HepG2 (cell line): ENCODE measurements at regions not wholly inside any gene's neighbourhood (a gene's known extent, or its start where the extent isn't known, plus 50 kb on each side); places are given as distances from the start of the nearest gene placed in this dataset.

Source experiments
- ATAC-seq: fragments of 200-7000 bp; cut with Tn5 transposase; 3 replicates; pipeline ENCODE4 v1.9.1; 2020; ENCODE audit warnings: mild to moderate bottlenecking, moderate library complexity
- BruUV-seq: library from RNA; stranded (reverse); fragments of 400-500 nt; replicated peaks from 2 replicates; lab custom pipeline; 2021; lab: Mats Ljungman, UMichigan
- CTCF ChIA-PET: fragments of 300-600 bp; formaldehyde crosslinking; extraction: SDS; loops from one replicate; lab custom pipeline; 2021; ENCODE audit warnings: low total read pairs, inconsistent platforms, low intra/inter-chr PET ratio; lab: Yijun Ruan, JAX
- POLR2A ChIA-PET: fragments of 350-600 bp; sonication (Branson Sonifier 250); formaldehyde crosslinking; loops from one replicate; lab custom pipeline; 2020; ENCODE audit warnings: antibody characterized with exemption, inconsistent platforms; lab: Yijun Ruan, JAX
- DNase-seq: peaks from one replicate; pipeline ENCODE4 v3.0.0-alpha.2; 2015; ENCODE audit warnings: low spot score
- FAIRE-seq: peaks from 3 replicates; lab custom pipeline; 2011; peaks lifted over from hg19 to GRCh38; lab: Jason Lieb, UNC
- H2AFZ ChIP-seq: one replicate; pipeline ENCODE4 v1.6.1; 2011; ENCODE audit warnings: low read length, inconsistent platforms
- H3K27ac ChIP-seq: fragments of 300-600 bp; 3 replicates; pipeline ENCODE4 v1.8.0; 2011; ENCODE audit warnings: mixed run types, mild to moderate bottlenecking, mixed read lengths, low read length, inconsistent platforms; ENCODE audit not compliant: insufficient read depth; ENCODE audit errors: extremely low read length
- H3K27me3 ChIP-seq, 2 experiments: fragments of 200-600 bp in 1 of 2; 2 replicates in 1 of 2; 3 replicates in 1 of 2; pipeline versions ENCODE4 v1.6.0 to v1.8.0; 2011; ENCODE audit warnings: low read length in 2 of 2, mild to moderate bottlenecking in 2 of 2, moderate library complexity in 2 of 2, inconsistent platforms in 1 of 2; ENCODE audit not compliant: insufficient read depth in 2 of 2, control insufficient read depth in 1 of 2
- H3K36me3 ChIP-seq, 2 experiments: fragments of 200-600 bp in 1 of 2; replicated peaks in 1 of 2; 2 replicates in 1 of 2; 3 replicates in 1 of 2; pipeline versions ENCODE4 v1.5.1 to v1.8.0; 2011; ENCODE audit warnings: low read length in 2 of 2, inconsistent platforms in 1 of 2; ENCODE audit not compliant: insufficient read depth in 2 of 2, control insufficient read depth in 1 of 2
- H3K4me1 ChIP-seq: 2 replicates; pipeline ENCODE4 v1.5.1; 2012; ENCODE audit warnings: low read length, inconsistent platforms; ENCODE audit not compliant: insufficient read depth
- H3K4me2 ChIP-seq: 2 replicates; pipeline ENCODE4 v1.6.0; 2011; ENCODE audit warnings: low read depth, low read length, inconsistent platforms
- H3K4me3 ChIP-seq, 3 experiments: fragments of 200-600 bp in 1 of 3; sonication (generic), shearing (Covaris generic) in 1 of 3; replicated peaks in 1 of 3; 2 replicates each; pipeline ENCODE4 v1.5.1; 2011 to 2016; ENCODE audit warnings: low read length in 3 of 3, inconsistent platforms in 2 of 3, low read depth in 2 of 3, mild to moderate bottlenecking in 2 of 3, control low read depth in 1 of 3, mixed read lengths in 1 of 3; ENCODE audit not compliant: insufficient read depth in 1 of 3
- H3K79me2 ChIP-seq: one replicate; pipeline ENCODE4 v1.6.1; 2011; ENCODE audit warnings: low read length, inconsistent platforms; ENCODE audit not compliant: insufficient read depth
- H3K9ac ChIP-seq: 2 replicates; pipeline ENCODE4 v1.6.0; 2011; ENCODE audit warnings: mild to moderate bottlenecking, low read depth, low read length, inconsistent platforms; ENCODE audit not compliant: insufficient read depth
- H3K9me3 ChIP-seq: 2 replicates; pipeline ENCODE4 v1.5.1; 2012; ENCODE audit warnings: mild to moderate bottlenecking, low read length
- H4K20me1 ChIP-seq: 2 replicates; pipeline ENCODE4 v1.6.0; 2011; ENCODE audit warnings: inconsistent platforms, mild to moderate bottlenecking, low read length, moderate library complexity; ENCODE audit not compliant: insufficient read depth
- HNRNPK ChIP-seq: fragments of 200-400 bp; formaldehyde crosslinking; IDR thresholded peaks from 2 replicates; pipeline ENCODE4 v1.6.1; 2018; ENCODE audit warnings: low read length, low read depth, moderate library complexity, mild to moderate bottlenecking; ENCODE audit not compliant: poor library complexity, severe bottlenecking
- JDP2 ChIP-seq: sonication (generic); formaldehyde crosslinking; IDR thresholded peaks from 2 replicates; pipeline ENCODE4 v1.8.1; 2022; ENCODE audit warnings: missing genetic modification reagents, borderline replicate concordance
- KLF15 ChIP-seq: sonication (generic); formaldehyde crosslinking; IDR thresholded peaks from 2 replicates; pipeline ENCODE4 v1.8.1; 2023; ENCODE audit warnings: borderline replicate concordance, mild to moderate bottlenecking, inconsistent platforms, missing genetic modification reagents, mixed read lengths
- PCBP2 ChIP-seq: fragments of 200-400 bp; formaldehyde crosslinking; optimal IDR thresholded peaks from 2 replicates; pipeline ENCODE3; 2018; ENCODE audit warnings: low read length, low read depth; ENCODE audit not compliant: poor library complexity, severe bottlenecking
- WGBS: methylation state at CpG from one replicate; pipeline ENCODE4 v1.1.6; 2017; ENCODE audit warnings: low lambda C conversion rate; 5-methylcytosine and 5-hydroxymethylcytosine counted together
- in situ Hi-C: cut with HindIII; loops from 2 replicates; pipeline ENCODE4 v1.10.0; 2017; ENCODE audit warnings: low pct_unique_long_range_greater_than_20kb; ENCODE audit not compliant: extremely low pct_ligation_motif_present
- intact Hi-C: fragments of 100-400 bp; cut with micrococcal nuclease; formaldehyde crosslinking; loops from one replicate; pipeline ENCODE4 v1.10.0; 2022; ENCODE audit not compliant: unreplicated experiment
- TF ChIP-seq, protein P1 (sequence below): sonication (generic); formaldehyde crosslinking; conservative IDR thresholded peaks from 2 replicates; pipeline ENCODE4 v1.5.0; 2020; ENCODE audit warnings: missing genetic modification reagents

DNA sequence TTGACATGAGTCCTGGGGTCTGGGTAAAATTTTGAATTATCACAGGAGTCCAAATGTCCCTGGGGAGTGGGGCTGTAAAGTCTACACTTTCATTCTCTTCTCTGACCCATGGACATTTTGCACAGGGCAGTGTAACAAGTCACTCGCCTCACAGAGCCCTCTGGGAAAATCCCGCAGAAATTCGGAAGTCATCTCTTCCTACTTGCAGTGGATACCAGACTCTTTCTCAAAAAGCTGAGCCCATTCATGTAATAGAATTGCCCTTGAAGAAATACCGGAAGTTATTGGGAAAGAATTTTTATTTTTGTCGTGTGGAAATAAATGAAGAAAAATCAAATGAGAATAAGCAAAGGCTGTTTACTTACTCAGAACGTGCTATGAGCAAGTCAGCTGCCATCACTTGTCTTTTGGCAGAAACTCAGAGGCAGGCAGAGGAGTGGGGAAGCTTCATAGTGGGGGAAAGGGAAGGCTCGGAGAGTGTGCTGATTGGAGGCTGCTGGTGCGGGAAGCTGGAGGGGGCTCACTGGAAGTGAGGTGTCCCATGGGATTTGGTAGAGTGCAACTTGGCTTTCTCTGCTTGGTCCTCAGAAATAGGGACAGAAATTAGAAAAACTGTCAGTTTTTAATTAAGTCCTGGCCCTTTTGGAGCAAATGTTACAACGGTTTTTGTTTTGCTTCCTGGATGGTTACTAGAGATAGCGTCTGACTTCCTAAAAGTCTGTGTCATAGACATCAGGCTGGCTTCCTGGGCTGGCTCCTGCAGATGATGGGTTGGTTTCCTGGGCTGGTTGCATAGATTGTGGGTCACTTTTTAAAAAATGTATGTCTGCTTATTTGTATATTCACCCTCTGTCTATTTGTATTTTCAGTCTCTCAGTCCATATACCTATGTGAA, 79.8 kb upstream of the EEF1E1 start (continued):
- no peak for TF ChIP-seq KLF15 (CRISPR knock-in tag)
- TF ChIP-seq JDP2 (CRISPR knock-in tag): no peak

DNA sequence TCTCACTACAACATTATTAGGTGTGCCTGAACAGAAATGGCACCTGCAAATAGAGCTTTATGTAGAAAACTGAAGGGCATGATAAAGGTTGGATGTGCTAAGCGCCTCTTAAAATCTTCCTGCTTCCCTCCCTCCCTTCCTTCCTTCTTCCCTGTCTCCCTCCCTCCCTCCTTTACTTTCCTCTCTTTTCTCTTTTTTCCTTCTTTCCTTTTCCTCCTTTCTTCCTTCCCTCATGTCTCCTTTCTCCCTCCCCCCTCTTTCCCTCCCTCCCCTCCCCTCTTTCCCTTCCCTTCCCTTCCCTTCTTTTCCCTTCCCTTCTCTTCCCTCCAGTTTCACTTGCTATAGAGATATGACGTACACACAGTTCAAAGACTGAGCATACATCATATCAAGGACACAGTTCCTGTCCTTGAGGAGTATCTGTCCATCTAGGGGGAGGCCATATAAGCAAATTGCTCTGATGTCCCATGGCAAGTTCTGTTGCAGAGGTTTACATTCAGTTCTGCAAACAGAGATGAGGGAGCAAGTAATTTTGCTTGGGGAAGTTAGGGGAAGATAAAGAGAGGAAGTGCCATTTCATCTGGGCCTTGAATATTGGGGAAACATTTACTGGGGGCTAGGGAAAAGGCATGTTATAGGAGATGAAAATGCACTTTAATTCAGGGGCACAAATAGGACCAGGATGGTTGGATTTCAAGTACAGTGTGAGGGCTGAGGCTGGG, 79.0 kb upstream of the EEF1E1 start:
- intact Hi-C loops: no loop called here
- H3K4me1 ChIP-seq: no peaks in the 10 kb centered on the region
- H3K27ac ChIP-seq: no peak overlapping the region
- no peaks in the 10 kb centered on the region for H4K20me1 ChIP-seq
- no TSS peak for BruUV-seq
- FAIRE-seq: no peak
- DNase-seq: no peak
- 0 out of 5 replicates have a peak, but pooled peaks cover 0 to 6% of the 10 kb centered on the region in 2 experiments for H3K27me3 ChIP-seq
- TF ChIP-seq PCBP2 (peak; percentile 32), HNRNPK (peak; percentile 84)
- TF ChIP-seq, protein P1, sequence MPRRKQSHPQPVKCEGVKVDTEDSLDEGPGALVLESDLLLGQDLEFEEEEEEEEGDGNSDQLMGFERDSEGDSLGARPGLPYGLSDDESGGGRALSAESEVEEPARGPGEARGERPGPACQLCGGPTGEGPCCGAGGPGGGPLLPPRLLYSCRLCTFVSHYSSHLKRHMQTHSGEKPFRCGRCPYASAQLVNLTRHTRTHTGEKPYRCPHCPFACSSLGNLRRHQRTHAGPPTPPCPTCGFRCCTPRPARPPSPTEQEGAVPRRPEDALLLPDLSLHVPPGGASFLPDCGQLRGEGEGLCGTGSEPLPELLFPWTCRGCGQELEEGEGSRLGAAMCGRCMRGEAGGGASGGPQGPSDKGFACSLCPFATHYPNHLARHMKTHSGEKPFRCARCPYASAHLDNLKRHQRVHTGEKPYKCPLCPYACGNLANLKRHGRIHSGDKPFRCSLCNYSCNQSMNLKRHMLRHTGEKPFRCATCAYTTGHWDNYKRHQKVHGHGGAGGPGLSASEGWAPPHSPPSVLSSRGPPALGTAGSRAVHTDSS (CRISPR knock-in tag): no peak
- TF ChIP-seq, all 625 proteins: peak for 2
- Histone ChIP-seq H3K36me3 (no peaks in the 10 kb centered on the region), H3K79me2 (no peaks in the 10 kb centered on the region), H3K9me3 (no peaks in the 10 kb centered on the region), H3K4me3 (no peak overlapping the region), H2AFZ (no peak overlapping the region), H3K9ac (no peak overlapping the region), H3K4me2 (no peak overlapping the region)
- ATAC-seq: no peak
- POLR2A ChIA-PET: no interaction called here
- CTCF ChIA-PET: no interaction called here
- 30% methylated on average over 2 of the region's 2 CpGs for WGBS
- in situ Hi-C loops: no loop called here
